Right hindlimb (tissue), 1 donor: ENCODE measurements at regions not wholly inside any gene's neighbourhood (a gene's known extent, or its start where the extent isn't known, plus 50 kb on each side); places are given as distances from the start of the nearest gene placed in this dataset.

Source experiments
- DNase-seq: peaks from one replicate; pipeline ENCODE4 v3.0.0-alpha.2; 2018

DNA sequence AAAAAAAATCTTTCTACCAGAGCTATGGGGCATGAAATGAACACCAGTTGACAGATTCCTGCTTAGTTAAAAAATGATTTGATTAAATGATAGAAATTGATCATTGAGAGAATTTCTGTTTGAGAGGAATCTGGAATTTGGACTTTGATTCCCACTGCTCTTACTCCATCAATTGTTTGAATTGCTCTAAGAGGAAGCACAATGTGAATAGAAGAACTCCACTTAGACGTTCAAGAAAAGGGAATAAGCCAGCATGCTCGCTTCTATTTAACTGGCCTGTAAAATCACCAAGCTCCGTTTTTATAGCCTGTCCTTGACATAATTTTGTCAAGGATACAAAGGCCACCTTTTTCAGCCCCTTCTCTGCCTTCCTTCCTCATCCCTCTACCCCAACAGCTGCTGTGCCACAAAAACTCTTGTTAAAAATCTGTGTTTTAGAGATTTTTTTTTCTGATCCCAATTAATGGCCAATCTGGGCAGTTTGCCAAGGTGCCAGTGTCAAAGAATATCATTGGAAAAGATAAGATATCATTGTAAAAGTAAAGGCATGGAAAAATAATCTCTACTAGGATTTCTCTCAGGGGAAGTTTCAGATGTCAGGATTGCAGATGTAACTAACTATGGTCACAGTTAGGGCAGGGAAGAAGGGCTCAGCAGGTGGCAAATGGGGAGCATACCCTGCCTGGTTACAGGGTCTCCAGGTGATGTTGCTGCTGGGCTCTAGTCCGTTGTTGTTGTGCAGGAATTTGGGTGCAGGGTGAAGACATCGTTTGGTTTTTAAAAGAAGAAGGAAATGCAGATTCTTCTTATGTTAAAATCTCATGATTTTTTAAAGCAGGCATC, 301.8 kb upstream of the PDZRN3 start:
- no peak for DNase-seq

GRCh38 chr3:73925011-73925410, 300.3 kb upstream of the PDZRN3 start:
- no peak for DNase-seq

- no peak for DNase-seq
Observed at GRCh38 chr3:73924048-73924447, 299.3 kb upstream of the PDZRN3 start.

DNA sequence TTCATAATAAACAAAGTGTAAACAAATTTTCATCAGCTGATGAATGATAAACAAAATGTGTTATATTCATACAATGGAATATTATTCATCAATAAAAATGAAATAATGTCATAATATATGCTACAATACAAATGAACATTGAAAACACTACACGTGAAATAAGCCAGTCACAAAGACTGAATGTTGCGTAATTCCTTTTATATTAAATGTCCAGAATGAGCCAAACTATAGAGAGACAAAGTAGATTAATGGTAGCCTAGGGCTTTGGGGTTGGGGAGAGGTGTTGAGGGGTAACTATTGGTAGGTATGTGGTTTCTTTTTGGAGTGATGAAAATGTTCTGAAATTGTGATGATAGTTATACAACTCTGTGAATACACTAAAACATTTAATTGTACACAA, 292.9 kb upstream of the PDZRN3 start:
- DNase-seq: no peak

DNA sequence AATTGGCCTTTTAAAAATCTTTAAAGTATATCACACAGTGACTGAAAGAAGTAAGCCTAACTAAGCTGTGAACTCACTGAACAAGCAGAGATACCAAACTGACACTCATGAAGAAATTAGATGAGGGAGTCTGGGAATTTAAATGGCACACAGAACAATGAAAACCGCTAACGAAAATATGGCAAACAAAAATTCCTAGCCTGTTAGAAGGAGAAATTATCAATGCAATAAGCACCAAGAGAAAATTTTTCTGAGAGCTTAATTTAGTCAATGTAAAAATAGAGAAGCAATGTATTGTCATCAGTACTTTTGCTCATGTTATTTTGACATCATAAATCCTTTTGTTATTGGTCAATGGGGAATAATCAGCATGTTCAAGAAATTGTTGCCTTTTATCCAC, 291.1 kb upstream of the PDZRN3 start:
- no peak for DNase-seq

DNA sequence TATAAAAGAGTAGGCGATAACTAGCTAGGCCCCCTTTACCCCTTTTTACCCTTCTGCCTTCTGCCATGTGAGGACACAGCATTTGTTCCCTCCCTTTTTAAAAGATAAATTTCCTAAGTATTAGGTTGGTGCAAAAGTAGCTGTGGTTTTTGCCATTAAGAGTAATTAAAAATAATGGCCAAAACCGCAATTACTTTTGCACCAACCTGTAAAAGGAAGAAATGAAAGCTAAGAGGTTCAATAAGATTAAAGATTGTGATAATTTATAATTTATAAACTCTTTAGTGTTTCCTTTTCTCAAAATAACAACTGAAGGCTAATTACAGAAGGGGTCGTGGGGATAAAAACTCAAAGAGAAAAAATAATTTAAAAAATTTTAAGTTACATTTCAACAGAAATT, 283.5 kb upstream of the PDZRN3 start:
- DNase-seq: no peak

DNA sequence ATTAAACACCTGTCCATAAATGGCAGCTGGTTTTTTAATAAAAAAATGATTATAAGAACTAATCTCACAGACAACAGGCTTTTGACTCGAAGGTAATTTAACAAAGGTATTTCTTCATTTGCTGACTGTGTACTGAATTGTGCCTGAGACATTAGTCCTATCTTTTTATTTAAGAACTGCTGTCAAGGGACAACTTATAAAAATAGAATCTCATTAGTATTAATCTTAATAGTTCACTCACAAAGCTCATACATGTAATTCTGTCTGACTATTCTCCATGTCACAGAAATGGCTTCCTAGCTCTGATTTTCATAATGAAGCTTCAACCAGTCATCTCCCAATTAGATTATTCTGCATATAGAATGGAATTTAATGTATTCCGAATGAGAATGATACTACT, 276.9 kb upstream of the PDZRN3 start:
- no peak for DNase-seq

GRCh38 chr3:73894474-73895213, 269.9 kb upstream of the PDZRN3 start:
- DNase-seq: no peak

- DNase-seq: no peak
Observed at GRCh38 chr3:73893089-73893488, 268.3 kb upstream of the PDZRN3 start.

DNA sequence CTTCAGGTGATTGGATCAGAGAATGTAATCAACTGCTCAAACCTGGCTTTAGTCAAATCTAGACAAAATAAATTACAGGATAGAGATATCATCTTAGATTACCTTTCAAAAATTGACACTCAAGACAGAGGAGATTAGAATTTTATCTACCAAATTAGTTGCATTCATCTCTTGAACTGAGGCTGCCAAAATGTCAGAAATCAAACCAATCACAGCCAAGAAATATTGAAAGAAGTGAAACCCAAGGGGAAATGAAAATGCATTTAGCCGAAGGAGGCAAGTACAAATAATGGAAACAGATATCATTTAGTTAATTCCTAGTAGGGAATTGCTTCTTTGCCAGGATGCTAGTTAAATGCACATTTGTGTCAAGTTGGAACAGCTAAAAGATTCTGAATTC, 261.1 kb upstream of the PDZRN3 start:
- no peak for DNase-seq

DNA sequence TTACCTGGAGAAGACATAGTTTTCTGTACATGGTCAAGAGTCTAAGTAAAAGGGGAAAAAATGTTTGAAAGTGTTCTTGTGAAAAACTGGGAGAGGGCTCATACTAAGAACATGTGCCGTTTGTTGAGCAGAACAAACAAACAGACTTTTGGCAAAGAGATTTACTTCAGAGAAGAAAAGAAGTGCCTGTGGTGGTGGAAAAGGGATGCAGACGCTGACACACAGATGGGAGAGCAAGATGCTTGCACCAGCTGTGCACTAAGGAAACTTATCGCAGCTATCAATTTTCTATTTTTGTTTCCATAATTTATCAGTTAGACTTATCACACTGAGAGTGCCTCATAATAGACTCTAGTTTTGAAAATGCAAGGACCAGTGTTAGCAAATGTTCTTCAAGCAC, 259.6 kb upstream of the PDZRN3 start:
- no peak for DNase-seq

- no peak for DNase-seq
Observed at GRCh38 chr3:73883497-73883896, 258.8 kb upstream of the PDZRN3 start.

GRCh38 chr3:73874606-73875369, 250.0 kb upstream of the PDZRN3 start:
- DNase-seq: no peak

GRCh38 chr3:73874161-73874560, 249.4 kb upstream of the PDZRN3 start:
- no peak for DNase-seq

- peak; percentile 77 for DNase-seq
Observed at GRCh38 chr3:73868688-73869315, 244.1 kb upstream of the PDZRN3 start.

DNA sequence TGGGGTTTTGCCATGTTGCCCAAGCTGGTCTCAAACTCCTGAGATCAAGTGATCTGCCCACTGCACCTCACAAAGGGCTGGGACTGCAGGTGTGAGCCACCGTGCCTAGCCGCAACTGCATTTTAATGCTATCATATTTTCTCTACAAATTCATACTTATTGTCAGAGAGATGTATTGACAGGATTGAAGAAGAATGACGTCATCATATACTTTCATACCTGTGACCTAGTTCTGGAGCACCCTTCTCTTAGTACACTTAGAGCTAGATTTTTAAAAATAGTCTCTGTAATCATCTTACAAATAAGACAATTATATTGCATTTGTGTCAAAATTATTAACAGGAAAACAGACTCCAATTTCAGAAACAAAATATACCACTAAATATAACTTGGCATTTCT, 242.8 kb upstream of the PDZRN3 start:
- DNase-seq: no peak

DNA sequence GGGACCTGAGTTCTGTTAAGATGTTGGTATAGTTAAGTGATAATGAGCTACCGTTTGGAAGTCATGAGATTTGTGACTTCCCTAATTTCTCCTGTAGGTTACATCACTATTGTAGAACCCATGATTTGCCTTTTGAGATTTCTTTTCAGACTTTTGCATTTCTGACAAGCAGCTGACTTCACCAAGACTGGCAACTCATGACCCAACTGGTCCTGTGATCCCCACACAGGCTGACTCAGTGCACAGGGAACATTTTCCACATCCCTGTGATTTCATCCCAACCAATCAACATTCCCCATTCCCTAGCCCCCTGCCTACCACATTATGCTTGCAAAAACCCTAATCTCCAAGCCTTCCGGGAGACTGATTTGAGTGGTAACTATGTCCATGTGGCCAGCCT, 242.1 kb upstream of the PDZRN3 start:
- no peak for DNase-seq

GRCh38 chr3:73863546-73864079, 238.9 kb upstream of the PDZRN3 start:
- DNase-seq: no peak

DNA sequence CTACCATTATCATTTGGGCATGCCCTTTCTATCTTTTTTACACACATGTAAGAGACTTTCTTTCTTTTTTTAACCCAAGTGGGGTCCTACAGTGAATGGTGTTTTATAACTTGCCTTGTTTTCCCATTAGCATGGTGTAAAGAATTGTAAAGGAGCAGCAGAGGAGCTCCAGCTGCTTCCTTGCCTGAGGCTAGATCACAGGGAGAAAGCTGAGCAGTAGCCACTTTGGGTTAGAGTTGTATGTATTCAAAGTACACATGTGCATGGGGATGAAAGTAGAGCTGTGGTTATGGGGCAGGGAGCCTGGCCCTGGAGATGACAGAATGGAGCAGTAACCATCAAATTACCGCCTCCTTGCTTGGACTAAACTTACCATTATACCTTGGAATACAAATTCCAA, 231.1 kb upstream of the PDZRN3 start:
- no peak for DNase-seq

GRCh38 chr3:73848173-73848906, 223.6 kb upstream of the PDZRN3 start:
- no peak for DNase-seq

DNA sequence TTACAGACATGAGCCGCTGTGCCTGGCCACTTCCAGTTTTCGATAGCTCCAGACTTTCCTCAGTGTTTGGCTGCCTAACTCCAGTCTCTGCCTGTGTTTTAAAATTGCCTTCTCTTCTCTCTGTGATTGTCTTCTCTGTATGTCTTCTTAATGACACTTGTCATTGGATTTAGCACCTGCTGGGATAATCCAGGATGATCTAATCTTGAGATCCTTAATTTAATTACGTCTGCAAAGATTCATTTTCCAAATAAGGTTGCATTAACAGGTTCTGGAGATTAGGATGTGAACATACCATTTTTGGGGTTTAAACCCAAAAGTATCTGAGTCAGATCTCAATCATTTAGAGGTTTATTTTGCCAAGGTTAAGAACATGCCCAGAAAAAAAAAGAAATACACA, 222.2 kb upstream of the PDZRN3 start:
- no peak for DNase-seq

GRCh38 chr3:73839032-73839431, 214.3 kb upstream of the PDZRN3 start:
- no peak for DNase-seq
